ENCODE measurements at regions not wholly inside any gene's neighbourhood (a gene's known extent, or its start where the extent isn't known, plus 50 kb on each side); places are given as distances from the start of the nearest gene placed in this dataset.

DNA sequence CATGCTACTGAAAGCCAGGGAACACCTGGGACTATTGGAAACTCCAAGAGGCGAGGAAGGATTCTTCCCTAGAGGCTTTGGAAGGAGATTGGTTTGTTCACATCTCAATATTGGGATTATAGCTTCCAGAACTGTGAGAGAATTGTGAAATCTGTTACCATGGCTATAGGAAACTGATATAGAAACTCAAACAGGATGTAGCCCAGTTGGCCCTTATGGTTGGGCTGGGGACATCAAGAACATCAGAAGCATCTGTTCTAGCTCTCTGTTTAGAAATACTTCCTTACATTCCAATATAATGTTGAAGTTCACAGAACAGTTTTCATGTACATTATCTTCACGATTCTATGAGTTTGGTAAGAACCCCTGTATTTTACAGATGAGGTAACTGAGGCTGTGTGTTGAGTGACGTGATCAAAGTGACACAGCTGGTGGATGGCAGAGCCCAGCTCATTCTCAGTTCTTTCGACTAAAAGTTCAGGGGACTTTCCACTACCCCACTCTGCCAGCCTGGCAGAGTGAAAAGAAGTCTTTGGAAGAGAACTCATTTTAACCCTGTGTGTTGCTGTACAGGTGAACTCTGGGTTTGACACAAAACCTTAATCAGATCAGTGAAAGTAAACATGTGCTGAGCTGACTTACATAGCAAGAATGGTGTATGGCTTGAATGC lies 183.0 kb downstream of the GBA3 start:
- H3K4me1 ChIP-seq (ENCODE audit: control insufficient read depth, insufficient read depth, low read length) = no peaks in the 10 kb centered on the region
- 85% methylated on average over 4 of the region's 4 CpGs for WGBS (ENCODE audit: insufficient coverage)
- Mint-ChIP-seq H3K4me1 (no peaks in the 10 kb centered on the region), H3K4me3 (no peak overlapping the region), H3K9me3 (peaks cover 9% of the 10 kb centered on the region in 2 donors), H3K27ac (no peak overlapping the region), H3K36me3 (no peaks in the 10 kb centered on the region), H3K27me3 (ENCODE audit: low read depth in 2 of 2) (no peaks in the 10 kb centered on the region)
- ATAC-seq (no peak), DNase-seq (no peak)
- intact Hi-C loops (cut with micrococcal nuclease) = no loop called here
- no peaks in the 10 kb centered on the region for H3K9me3 ChIP-seq (ENCODE audit: control insufficient read depth, insufficient read depth, low read length)
- TF ChIP-seq CTCF (IDR thresholded peaks at IDR 0.05) = no peak
- H3K36me3 ChIP-seq (ENCODE audit: control insufficient read depth, insufficient read depth, low read length) = no peaks in the 10 kb centered on the region
- no peak overlapping the region for H3K4me3 ChIP-seq (ENCODE audit: low read length)
- no peaks in the 10 kb centered on the region for H3K27me3 ChIP-seq (ENCODE audit: control insufficient read depth, insufficient read depth, low read length)
- H3K27ac ChIP-seq (ENCODE audit: low read length) = no peak overlapping the region

DNA sequence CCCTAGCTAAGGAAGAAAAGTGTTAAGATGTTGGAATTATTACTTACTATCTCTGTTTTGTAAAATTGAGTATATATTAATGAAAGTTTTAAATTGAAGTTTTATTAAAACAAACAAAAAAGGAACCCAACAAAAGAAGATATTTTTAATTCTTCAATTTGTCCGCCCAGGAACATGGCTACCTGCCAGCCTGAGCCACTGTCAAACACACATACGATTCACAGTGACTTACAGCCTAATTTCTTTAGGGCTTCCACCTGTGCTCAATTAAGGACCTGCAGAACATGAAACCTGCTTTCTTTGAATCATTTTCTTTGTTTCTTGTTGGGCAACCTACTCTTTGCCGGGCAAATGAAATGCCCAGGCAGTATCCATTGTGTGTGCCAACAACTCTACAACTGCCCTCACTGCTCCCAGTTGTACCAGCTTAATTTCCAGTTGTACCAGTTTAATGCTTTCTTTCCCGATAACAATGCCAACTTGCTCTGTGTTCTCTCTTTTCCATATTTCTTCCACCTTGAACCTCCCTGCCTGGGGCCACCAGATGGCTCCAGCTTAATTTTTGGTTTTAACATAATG lies 181.7 kb downstream of the GBA3 start:
- no peaks in the 10 kb centered on the region for H3K36me3 ChIP-seq (ENCODE audit: control insufficient read depth, insufficient read depth, low read length)
- intact Hi-C loops (cut with micrococcal nuclease) = no loop called here
- peaks cover 7 to 10% of the 10 kb centered on the region in 2 donors for H3K9me3 Mint-ChIP-seq
- H3K4me3 ChIP-seq (ENCODE audit: low read length) = no peak overlapping the region
- ATAC-seq = no peak
- H3K4me3 Mint-ChIP-seq = no peak overlapping the region
- H3K4me1 ChIP-seq (ENCODE audit: control insufficient read depth, insufficient read depth, low read length) = no peaks in the 10 kb centered on the region
- H3K27me3 Mint-ChIP-seq (ENCODE audit: low read depth in 2 of 2) = no peaks in the 10 kb centered on the region
- H3K27me3 ChIP-seq (ENCODE audit: control insufficient read depth, insufficient read depth, low read length) = no peaks in the 10 kb centered on the region
- H3K27ac Mint-ChIP-seq = no peak overlapping the region
- 85% methylated on average over 4 of the region's 4 CpGs for WGBS (ENCODE audit: insufficient coverage)
- no peak for DNase-seq
- no peak overlapping the region for H3K27ac ChIP-seq (ENCODE audit: low read length)
- H3K36me3 Mint-ChIP-seq = no peaks in the 10 kb centered on the region
- no peaks in the 10 kb centered on the region for H3K9me3 ChIP-seq (ENCODE audit: control insufficient read depth, insufficient read depth, low read length)
- H3K4me1 Mint-ChIP-seq = no peaks in the 10 kb centered on the region
- TF ChIP-seq CTCF (IDR thresholded peaks at IDR 0.05) = no peak

- Histone ChIP-seq H3K9me3 (ENCODE audit: control insufficient read depth, insufficient read depth, low read length) (no peaks in the 10 kb centered on the region), H3K36me3 (ENCODE audit: control insufficient read depth, insufficient read depth, low read length) (no peaks in the 10 kb centered on the region), H3K4me3 (ENCODE audit: low read length) (no peak overlapping the region), H3K27ac (ENCODE audit: low read length) (no peak overlapping the region), H3K27me3 (ENCODE audit: control insufficient read depth, insufficient read depth, low read length) (no peaks in the 10 kb centered on the region), H3K4me1 (ENCODE audit: control insufficient read depth, insufficient read depth, low read length) (no peaks in the 10 kb centered on the region)
- TF ChIP-seq CTCF (IDR thresholded peaks at IDR 0.05) = no peak
- intact Hi-C loops (cut with micrococcal nuclease) = no loop called here
- no peaks in the 10 kb centered on the region for H3K4me1 Mint-ChIP-seq
- no peak overlapping the region for H3K27ac Mint-ChIP-seq
- DNase-seq = no peak
- H3K9me3 Mint-ChIP-seq = peaks cover 10 to 15% of the 10 kb centered on the region in 2 donors
- H3K27me3 Mint-ChIP-seq (ENCODE audit: low read depth in 2 of 2) = no peaks in the 10 kb centered on the region
- no peaks in the 10 kb centered on the region for H3K36me3 Mint-ChIP-seq
- WGBS (ENCODE audit: insufficient coverage) = no CpG with 5 or more reads among the region's 3 CpGs
- no peak overlapping the region for H3K4me3 Mint-ChIP-seq
- ATAC-seq = no peak
Observed at GRCh38 chr4:22873899-22874298, 181.2 kb downstream of the GBA3 start.

All from natural killer cell (primary cell).